ENCODE measurements at regions not wholly inside any gene's neighbourhood (a gene's known extent, or its start where the extent isn't known, plus 50 kb on each side); places are given as distances from the start of the nearest gene placed in this dataset.

DNA sequence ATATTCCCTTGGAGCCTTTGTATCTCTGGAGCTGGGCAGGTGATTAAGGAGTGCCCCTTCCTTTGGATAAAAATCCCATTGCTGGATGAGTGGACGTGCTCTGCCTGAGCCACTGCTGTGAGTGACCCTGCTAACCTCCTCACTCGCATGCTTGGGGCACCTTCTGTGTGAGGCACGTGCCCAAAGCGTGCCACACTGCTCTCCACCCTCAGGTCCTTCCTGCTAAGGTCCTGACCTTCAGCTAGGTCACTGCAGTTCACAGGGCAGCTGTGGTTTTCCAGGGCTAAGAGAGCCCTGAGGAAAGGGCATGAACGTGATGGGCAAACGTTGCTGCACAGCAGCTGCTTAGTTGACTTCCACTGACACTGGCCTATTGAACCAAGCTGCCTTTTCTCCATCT lies 204.4 kb upstream of the COBL start:
- TF ChIP-seq GATA2 (IDR thresholded peaks at IDR 0.05; ENCODE audit: low read depth, low read length), result no peak
- TF ChIP-seq GATA3 (IDR thresholded peaks at IDR 0.05; ENCODE audit: low read depth, low read length), result no peak
